ENCODE measurements at regions not wholly inside any gene's neighbourhood (a gene's known extent, or its start where the extent isn't known, plus 50 kb on each side); places are given as distances from the start of the nearest gene placed in this dataset.

DNA sequence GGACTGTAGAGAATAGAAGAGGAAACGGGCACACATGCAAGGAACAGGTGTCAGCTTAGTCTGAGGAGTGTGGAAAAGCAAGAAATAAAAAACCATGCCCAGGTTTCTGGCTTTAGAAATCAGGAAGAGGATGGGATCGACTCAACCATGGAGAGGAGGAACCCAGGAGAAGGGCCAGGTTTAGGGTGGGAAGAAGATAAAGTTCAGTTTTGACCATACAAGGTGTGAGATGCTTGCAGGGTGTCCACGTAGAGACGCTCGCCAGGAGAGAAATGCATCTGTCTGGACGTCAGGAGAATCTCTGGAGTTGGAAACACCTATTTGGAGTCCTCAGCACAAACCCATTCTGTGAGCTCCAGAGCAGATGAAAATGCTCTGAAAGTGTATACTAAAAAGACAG, 275.1 kb downstream of the CYRIA start:
- TF ChIP-seq RNF2 (IDR thresholded peaks at IDR 0.05; ENCODE audit: borderline replicate concordance, low read depth, low read length, missing control alignments, poor library complexity, severe bottlenecking) (no peak), EZH2 (IDR thresholded peaks at IDR 0.05; ENCODE audit: low read depth, low read length, severe bottlenecking) (no peak), NRF1 (IDR thresholded peaks at IDR 0.05; ENCODE audit: low read depth, low read length) (no peak), JUN (IDR thresholded peaks at IDR 0.05; ENCODE audit: low read depth, low read length) (no peak), ZNF274 (IDR thresholded peaks at IDR 0.05; ENCODE audit: borderline replicate concordance, extremely low read depth, low read length) (no peak), EP300 (IDR thresholded peaks at IDR 0.05; ENCODE audit: borderline replicate concordance in 1 of 2, low read depth in 2 of 2, low read length in 2 of 2) (no peak)
- TF ChIP-seq, protein P1, sequence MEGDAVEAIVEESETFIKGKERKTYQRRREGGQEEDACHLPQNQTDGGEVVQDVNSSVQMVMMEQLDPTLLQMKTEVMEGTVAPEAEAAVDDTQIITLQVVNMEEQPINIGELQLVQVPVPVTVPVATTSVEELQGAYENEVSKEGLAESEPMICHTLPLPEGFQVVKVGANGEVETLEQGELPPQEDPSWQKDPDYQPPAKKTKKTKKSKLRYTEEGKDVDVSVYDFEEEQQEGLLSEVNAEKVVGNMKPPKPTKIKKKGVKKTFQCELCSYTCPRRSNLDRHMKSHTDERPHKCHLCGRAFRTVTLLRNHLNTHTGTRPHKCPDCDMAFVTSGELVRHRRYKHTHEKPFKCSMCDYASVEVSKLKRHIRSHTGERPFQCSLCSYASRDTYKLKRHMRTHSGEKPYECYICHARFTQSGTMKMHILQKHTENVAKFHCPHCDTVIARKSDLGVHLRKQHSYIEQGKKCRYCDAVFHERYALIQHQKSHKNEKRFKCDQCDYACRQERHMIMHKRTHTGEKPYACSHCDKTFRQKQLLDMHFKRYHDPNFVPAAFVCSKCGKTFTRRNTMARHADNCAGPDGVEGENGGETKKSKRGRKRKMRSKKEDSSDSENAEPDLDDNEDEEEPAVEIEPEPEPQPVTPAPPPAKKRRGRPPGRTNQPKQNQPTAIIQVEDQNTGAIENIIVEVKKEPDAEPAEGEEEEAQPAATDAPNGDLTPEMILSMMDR (IDR thresholded peaks at IDR 0.05; ENCODE audit: control extremely low read depth in 1 of 3, insufficient read depth in 1 of 3, low read depth in 1 of 3, low read length in 3 of 3), result no peak

Data from H1 (cell line).